ENCODE measurements at regions not wholly inside any gene's neighbourhood (a gene's known extent, or its start where the extent isn't known, plus 50 kb on each side); places are given as distances from the start of the nearest gene placed in this dataset.

GRCh38 chr4:27534488-27534887 is 673.8 kb downstream of the STIM2 start:
- no peak for DNase-seq

GRCh38 chr4:27568236-27568951 is 707.8 kb downstream of the STIM2 start:
- DNase-seq, result no peak

- DNase-seq, result no peak
These were observed 708.3 kb downstream of the STIM2 start for GRCh38 chr4:27568952-27569319.

DNA sequence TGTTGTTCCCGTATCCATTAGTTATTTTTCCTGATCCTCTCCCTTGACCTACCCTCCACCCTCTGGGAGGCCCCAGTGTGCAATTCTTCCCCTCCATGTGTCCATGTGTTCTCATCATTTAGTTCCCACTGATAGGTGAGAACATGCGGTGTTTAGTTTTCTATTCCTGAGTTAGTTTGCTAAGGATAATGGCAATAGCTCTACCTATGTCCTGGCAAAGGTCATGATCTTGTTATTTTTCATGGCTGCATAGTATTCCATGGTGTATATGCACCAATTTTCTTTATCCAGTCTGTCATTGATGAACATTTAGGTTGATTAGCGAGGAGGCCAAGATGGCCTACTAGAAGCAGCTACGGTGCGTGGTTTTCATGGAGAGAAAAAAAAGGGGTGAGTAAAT is 714.1 kb downstream of the STIM2 start:
- DNase-seq, result no peak

DNA sequence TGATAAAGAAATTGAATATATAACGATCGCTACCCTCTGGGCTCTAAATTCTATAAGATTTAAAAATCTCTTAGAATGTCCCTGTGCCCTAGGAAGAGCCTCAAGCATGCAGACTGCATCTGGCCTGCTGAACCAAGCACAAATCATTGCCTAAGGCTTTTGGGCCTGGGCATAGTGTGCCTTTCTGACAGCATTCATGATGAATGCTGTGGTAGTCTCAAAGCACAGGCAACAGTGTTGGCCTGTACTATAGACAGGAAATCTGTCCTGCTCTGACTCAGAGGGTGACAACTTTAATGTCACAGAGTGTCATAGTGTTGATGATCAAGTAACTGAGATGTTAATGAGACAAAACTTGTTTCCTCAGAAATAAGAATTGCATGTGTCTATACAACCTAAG is 717.3 kb downstream of the STIM2 start:
- no peak for DNase-seq

- DNase-seq, result no peak
These were observed 732.1 kb downstream of the STIM2 start for GRCh38 chr4:27592738-27593137.

DNA sequence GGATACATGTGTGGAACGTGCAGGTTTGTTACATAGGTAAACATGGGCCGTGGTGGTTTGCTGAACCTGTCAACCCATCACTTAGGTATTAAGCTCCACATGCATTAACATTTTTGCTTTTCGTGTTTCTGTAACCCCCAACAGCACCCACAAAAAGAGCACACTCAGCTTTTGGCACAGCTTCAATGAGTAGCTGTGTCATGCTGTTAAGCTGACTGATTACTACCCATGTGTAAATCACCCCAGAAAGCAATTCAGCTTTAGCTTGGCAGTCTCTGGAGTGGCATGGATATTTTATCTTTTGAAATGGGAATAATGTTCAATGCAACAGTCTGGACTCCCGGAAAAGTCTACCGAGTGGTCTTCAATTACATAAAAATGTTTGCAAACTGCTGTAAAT is 734.3 kb downstream of the STIM2 start:
- DNase-seq, result no peak

GRCh38 chr4:27595571-27596360 is 735.1 kb downstream of the STIM2 start:
- no peak for DNase-seq

GRCh38 chr4:27602172-27602571 is 741.5 kb downstream of the STIM2 start:
- no peak for DNase-seq

GRCh38 chr4:27604692-27605091 is 744.1 kb downstream of the STIM2 start:
- DNase-seq, result no peak

DNA sequence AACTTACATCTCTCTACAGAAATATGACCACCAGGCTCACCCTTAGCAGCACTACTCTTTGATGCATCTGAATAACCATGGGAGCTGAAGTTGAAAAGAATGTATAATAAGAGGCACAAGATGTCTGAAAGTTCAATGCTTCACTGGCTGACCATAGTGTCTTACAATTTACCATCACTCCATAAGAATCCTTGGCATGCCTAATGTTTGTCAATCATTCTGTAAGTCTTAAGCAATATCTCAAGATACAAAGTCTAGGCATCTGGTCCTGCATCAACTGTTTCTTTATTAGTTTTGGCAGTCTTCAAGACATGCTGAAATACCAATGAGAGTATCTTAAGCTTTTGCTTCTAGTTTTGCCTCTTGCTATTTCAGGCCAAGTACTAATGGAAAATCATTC is 755.5 kb downstream of the STIM2 start:
- DNase-seq, result no peak

GRCh38 chr4:27619435-27619834 is 758.8 kb downstream of the STIM2 start:
- DNase-seq, result no peak

- no peak for DNase-seq
These were observed 760.2 kb downstream of the STIM2 start for GRCh38 chr4:27620886-27621285.

DNA sequence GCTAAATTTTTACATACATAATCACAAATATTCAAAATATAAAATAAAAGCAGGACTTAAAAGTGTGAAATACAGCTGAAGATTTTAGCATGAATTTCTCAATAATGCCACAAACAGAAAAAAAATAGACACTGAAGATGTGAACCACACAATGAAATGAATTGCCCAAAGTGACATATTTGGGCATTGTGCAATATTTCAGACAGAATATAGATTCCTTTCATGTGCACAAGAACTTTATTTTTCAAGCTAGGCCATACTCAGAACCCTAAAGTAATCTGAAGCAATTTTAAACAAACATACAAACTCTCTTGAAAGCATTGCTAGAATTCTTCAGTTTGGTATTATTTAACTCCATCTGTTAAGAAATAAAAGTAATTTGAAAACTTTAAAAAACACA is 764.1 kb downstream of the STIM2 start:
- DNase-seq, result no peak

DNA sequence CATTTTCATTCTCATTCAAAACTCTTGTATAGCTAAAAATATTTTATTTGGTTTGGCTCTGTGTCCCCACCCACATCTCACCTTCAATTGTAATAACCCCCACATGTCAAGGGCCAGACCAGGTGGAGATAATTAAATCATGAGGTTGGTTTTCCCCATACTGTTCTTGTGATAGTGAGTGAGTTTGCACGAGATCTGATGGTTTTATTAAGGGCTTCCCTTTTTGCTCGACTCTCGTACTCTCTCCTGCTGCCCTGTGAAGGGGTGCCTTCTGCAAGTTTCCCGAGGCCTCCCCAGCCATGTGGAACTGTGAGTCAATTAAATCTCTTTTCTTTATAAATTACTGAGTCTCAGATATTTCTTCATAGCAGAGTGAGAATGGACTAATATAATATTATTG is 768.0 kb downstream of the STIM2 start:
- no peak for DNase-seq

GRCh38 chr4:27629532-27630225 is 769.0 kb downstream of the STIM2 start:
- no peak for DNase-seq

- no peak for DNase-seq
These were observed 775.6 kb downstream of the STIM2 start for GRCh38 chr4:27635936-27636913.

DNA sequence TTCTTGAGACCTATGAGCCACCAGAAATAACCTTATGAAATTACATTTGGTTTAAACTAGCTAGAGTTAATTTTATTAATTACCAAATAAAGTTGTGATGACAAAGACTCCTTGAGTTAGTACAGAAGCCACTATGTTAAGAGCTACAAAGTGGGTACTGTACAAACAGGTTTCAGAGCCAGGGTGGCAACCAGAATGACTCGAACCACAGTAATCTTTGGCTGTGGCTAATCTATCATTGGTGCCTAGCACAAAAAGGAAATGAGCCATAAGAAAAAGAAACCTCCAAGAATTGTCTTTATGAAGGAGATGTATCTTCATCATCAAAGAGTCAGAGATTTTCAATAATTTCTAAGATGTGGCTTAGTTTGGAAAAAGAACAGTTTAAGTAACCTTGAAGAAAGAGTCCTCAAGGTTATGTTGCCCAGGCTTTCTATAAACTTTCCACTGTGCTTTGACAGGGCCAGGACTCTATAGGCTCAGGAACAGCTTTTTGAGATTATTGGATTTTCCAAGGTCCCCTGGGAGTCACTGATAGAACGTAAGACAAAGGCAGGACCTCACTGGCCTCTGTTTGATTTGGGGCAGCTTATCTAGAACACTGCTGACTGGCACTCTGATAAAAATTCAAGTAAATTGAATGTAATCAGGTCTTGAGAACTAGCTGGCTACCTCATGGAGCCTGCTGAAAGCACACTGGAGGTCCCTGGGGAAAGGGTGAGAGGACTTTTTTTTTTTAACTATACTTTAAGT is 777.7 kb downstream of the STIM2 start:
- DNase-seq, result no peak

- no peak for DNase-seq
These were observed 782.5 kb downstream of the STIM2 start for GRCh38 chr4:27643101-27643500.

DNA sequence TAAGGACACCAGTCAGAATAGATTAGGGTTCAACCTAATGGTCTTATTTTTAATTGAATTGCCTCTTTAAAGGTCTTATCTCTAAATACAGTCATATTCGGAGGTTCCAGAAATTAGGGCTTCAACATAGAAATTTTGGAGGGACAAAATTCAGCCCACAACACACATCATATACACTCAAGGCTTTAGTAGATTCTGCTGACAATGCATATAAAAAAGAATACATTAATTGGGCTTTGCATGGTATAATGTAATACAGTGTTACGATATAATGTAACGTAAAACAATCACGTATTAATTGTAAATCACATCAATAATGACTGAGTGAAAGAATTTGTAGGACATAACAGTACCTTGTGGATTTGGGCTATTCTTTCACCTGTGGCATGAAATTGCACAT is 787.8 kb downstream of the STIM2 start:
- no peak for DNase-seq

GRCh38 chr4:27662426-27662825 is 801.8 kb downstream of the STIM2 start:
- DNase-seq, result no peak

- no peak for DNase-seq
These were observed 806.3 kb downstream of the STIM2 start for GRCh38 chr4:27666943-27667342.
